GM21737 (cell line): ENCODE measurements at regions not wholly inside any gene's neighbourhood (a gene's known extent, or its start where the extent isn't known, plus 50 kb on each side); places are given as distances from the start of the nearest gene placed in this dataset.
"Not testable (repeated sequence)": the region's sequence is repeated elsewhere in the genome, so short reads cannot be mapped to it uniquely, and the experiment has no call there.

Experiments
- ATAC-seq: cut with Tn5 transposase; IDR thresholded peaks from one replicate; pipeline ENCODE4 v1.9.1; 2021; ENCODE audit warnings: mild to moderate bottlenecking, moderate library complexity; ENCODE audit not compliant: unreplicated experiment

GRCh38 chr5:100641833-100642232 lies 106.7 kb downstream of the FAM174A start:
- ATAC-seq: no peak

GRCh38 chr5:100643473-100643872 lies 108.3 kb downstream of the FAM174A start:
- no peak for ATAC-seq

- no peak for ATAC-seq
Measured at GRCh38 chr5:100644185-100644584, 109.0 kb downstream of the FAM174A start.

- no peak for ATAC-seq
Measured at GRCh38 chr5:100644776-100645175, 109.6 kb downstream of the FAM174A start.

GRCh38 chr5:100646011-100646410 lies 110.8 kb downstream of the FAM174A start:
- ATAC-seq: no peak

GRCh38 chr5:100646691-100647090 lies 111.5 kb downstream of the FAM174A start:
- ATAC-seq: no peak

GRCh38 chr5:100647461-100648230 lies 112.5 kb downstream of the FAM174A start:
- ATAC-seq: no peak

GRCh38 chr5:100654895-100655294 lies 119.7 kb downstream of the FAM174A start:
- ATAC-seq: no peak

GRCh38 chr5:100656771-100657170 lies 121.6 kb downstream of the FAM174A start:
- ATAC-seq: not testable (repeated sequence)

- ATAC-seq: no peak
Measured at GRCh38 chr5:100659080-100659795, 124.1 kb downstream of the FAM174A start.

- ATAC-seq: no peak
Measured at GRCh38 chr5:100664140-100664539, 129.0 kb downstream of the FAM174A start.

- ATAC-seq: no peak
Measured at GRCh38 chr5:100667161-100667630, 132.0 kb downstream of the FAM174A start.

- ATAC-seq: no peak
Measured at GRCh38 chr5:100668511-100668910, 133.3 kb downstream of the FAM174A start.

GRCh38 chr5:100676817-100677631 lies 141.8 kb downstream of the FAM174A start:
- ATAC-seq: no peak

GRCh38 chr5:100682625-100683024 lies 147.5 kb downstream of the FAM174A start:
- ATAC-seq: no peak

GRCh38 chr5:100683881-100684280 lies 148.7 kb downstream of the FAM174A start:
- ATAC-seq: no peak

- not testable (repeated sequence) for ATAC-seq
Measured at GRCh38 chr5:100685122-100685521, 149.9 kb downstream of the FAM174A start.

- not testable (repeated sequence) for ATAC-seq
Measured at GRCh38 chr5:100688834-100689233, 153.7 kb downstream of the FAM174A start.

GRCh38 chr5:100690036-100690560 lies 154.9 kb downstream of the FAM174A start:
- no peak for ATAC-seq

GRCh38 chr5:100691085-100691484 lies 155.9 kb downstream of the FAM174A start:
- ATAC-seq: no peak

- ATAC-seq: no peak
Measured at GRCh38 chr5:100691548-100691947, 156.4 kb downstream of the FAM174A start.
